ENCODE measurements at regions not wholly inside any gene's neighbourhood (a gene's known extent, or its start where the extent isn't known, plus 50 kb on each side); places are given as distances from the start of the nearest gene placed in this dataset.

DNA sequence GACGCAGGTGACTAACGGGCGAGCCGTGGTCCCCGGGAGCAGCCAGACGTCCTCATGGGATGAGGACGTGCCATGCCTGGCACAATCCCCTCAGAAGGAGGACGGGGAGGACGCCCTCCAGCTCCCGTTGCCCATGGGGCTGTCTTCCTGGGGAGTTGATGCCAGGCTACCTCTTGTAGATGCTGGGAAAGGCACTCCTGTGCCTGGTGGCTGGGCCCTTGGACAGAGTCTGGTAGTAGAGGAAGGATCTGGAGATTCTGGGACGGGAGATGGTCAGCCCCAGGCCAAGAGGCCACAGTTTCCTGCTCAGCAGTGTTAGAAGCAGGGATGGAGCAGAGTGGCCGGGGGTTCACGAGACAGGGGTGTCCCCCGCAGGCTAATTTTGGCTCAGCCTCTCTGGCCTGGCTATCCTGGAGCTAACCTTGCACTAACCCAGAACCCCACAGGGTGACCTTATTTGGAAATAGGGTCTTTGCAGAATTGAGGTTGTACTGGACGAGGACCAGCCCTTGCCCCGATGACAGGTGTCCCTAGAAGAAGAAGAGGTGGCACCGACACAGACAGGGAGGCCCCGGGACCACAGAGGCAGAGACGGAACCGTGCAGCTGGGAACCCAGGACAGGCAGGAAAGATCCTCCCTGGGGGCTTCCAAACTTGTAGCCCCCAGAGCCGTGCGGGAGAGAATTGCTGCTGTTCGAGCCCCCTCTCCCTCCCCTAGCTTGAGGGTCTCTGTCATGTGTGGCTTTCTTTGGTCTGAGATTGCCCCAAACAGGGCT, 50.1 kb upstream of the ADRA2C start:
- TF ChIP-seq CTCF (conservative IDR thresholded peaks at IDR 0.05) = no peak
- TF ChIP-seq ZFX (IDR thresholded peaks at IDR 0.05) = no peak

Measured in C4-2B (cell line).